Mesenchymal stem cell (in vitro differentiated cells and primary cell): ENCODE measurements at regions not wholly inside any gene's neighbourhood (a gene's known extent, or its start where the extent isn't known, plus 50 kb on each side); places are given as distances from the start of the nearest gene placed in this dataset.
A peak's percentile ranks its signal among the peaks of the same experiment; 100 is the strongest.

ENCODE experiments used
- DNase-seq: peaks from one replicate; pipeline ENCODE4 v3.0.0-alpha.2; 2013
- H2AFZ ChIP-seq: one replicate; pipeline ENCODE4 v1.6.1; 2013; ENCODE audit warnings: low read depth, mild to moderate bottlenecking, control low read depth, inconsistent platforms, low read length, moderate library complexity
- H2AK5ac ChIP-seq: 2 replicates; pipeline ENCODE4 v1.6.1; 2013; ENCODE audit warnings: low read length, moderate library complexity, mild to moderate bottlenecking, inconsistent platforms; ENCODE audit not compliant: severe bottlenecking
- H2BK120ac ChIP-seq: one replicate; pipeline ENCODE4 v1.6.1; 2013; ENCODE audit warnings: low read depth, mild to moderate bottlenecking, inconsistent platforms, low read length, moderate library complexity
- H2BK12ac ChIP-seq, 2 experiments: one replicate each; pipeline ENCODE4 v1.6.1; 2013; ENCODE audit warnings: inconsistent platforms in 2 of 2, low read length in 2 of 2, mild to moderate bottlenecking in 2 of 2, moderate library complexity in 2 of 2, control low read depth in 1 of 2
- H2BK15ac ChIP-seq: one replicate; pipeline ENCODE4 v1.6.1; 2013; ENCODE audit warnings: mild to moderate bottlenecking, low read depth, inconsistent platforms; ENCODE audit not compliant: poor library complexity, severe bottlenecking
- H2BK5ac ChIP-seq: 2 replicates; pipeline ENCODE4 v1.6.1; 2013; ENCODE audit warnings: low read depth, mild to moderate bottlenecking, low read length, control low read depth, inconsistent platforms; ENCODE audit not compliant: poor library complexity, severe bottlenecking
- H3K14ac ChIP-seq, 2 experiments: one replicate each; pipeline ENCODE4 v1.6.1; 2013; ENCODE audit warnings: inconsistent platforms in 2 of 2, low read length in 2 of 2, control low read depth in 1 of 2, mild to moderate bottlenecking in 1 of 2, moderate library complexity in 1 of 2
- H3K18ac ChIP-seq, 2 experiments: one replicate each; pipeline ENCODE4 v1.6.1; 2013; ENCODE audit warnings: inconsistent platforms in 2 of 2, low read length in 2 of 2, control low read depth in 1 of 2, low read depth in 1 of 2, mild to moderate bottlenecking in 1 of 2
- H3K23ac ChIP-seq, 2 experiments: one replicate each; pipeline ENCODE4 v1.6.1; 2013; ENCODE audit warnings: inconsistent platforms in 2 of 2, low read length in 2 of 2, mild to moderate bottlenecking in 2 of 2, moderate library complexity in 2 of 2, control low read depth in 1 of 2
- H3K27ac ChIP-seq: 2 replicates; pipeline ENCODE4 v1.5.1; 2013; ENCODE audit warnings: mild to moderate bottlenecking, moderate library complexity, low read length, control low read depth, inconsistent platforms; ENCODE audit not compliant: poor library complexity, severe bottlenecking
- H3K27me3 ChIP-seq, 2 experiments: 2 replicates each; pipeline versions ENCODE4 v1.6.1 to v1.7.0; 2013; ENCODE audit warnings: low read length in 2 of 2, mild to moderate bottlenecking in 2 of 2, moderate library complexity in 2 of 2, control low read depth in 1 of 2, inconsistent platforms in 1 of 2; ENCODE audit not compliant: control insufficient read depth in 1 of 2, insufficient read depth in 1 of 2
- H3K36me3 ChIP-seq, 2 experiments: 2 replicates each; pipeline versions ENCODE4 v1.6.1 to v1.7.0; 2013; ENCODE audit warnings: low read length in 2 of 2, control low read depth in 1 of 2, inconsistent platforms in 1 of 2, low read depth in 1 of 2, mild to moderate bottlenecking in 1 of 2; ENCODE audit not compliant: insufficient read depth in 2 of 2, control insufficient read depth in 1 of 2
- H3K4ac ChIP-seq, 2 experiments: one replicate each; pipeline ENCODE4 v1.6.1; 2013; ENCODE audit warnings: inconsistent platforms in 2 of 2, low read length in 2 of 2, mild to moderate bottlenecking in 2 of 2, moderate library complexity in 2 of 2, control low read depth in 1 of 2, low read depth in 1 of 2
- H3K4me1 ChIP-seq: 2 replicates; pipeline ENCODE4 v1.6.1; 2013; ENCODE audit warnings: low read depth, low read length, control low read depth; ENCODE audit not compliant: control insufficient read depth, insufficient read depth
- H3K4me2 ChIP-seq: 2 replicates; pipeline ENCODE4 v1.6.1; 2013; ENCODE audit warnings: low read length, mild to moderate bottlenecking, inconsistent platforms; ENCODE audit not compliant: poor library complexity, severe bottlenecking
- H3K4me3 ChIP-seq, 2 experiments: 2 replicates each; pipeline versions ENCODE4 v1.5.1 to v1.7.0; 2013; ENCODE audit warnings: low read length in 2 of 2, mild to moderate bottlenecking in 2 of 2, control low read depth in 1 of 2, low read depth in 1 of 2; ENCODE audit not compliant: insufficient read depth in 1 of 2
- H3K79me1 ChIP-seq: replicated peaks from 2 replicates; pipeline ENCODE4 v1.6.1; 2013; ENCODE audit warnings: mild to moderate bottlenecking, control low read depth, low read length, inconsistent platforms; ENCODE audit not compliant: poor library complexity, severe bottlenecking
- H3K9ac ChIP-seq: 2 replicates; pipeline ENCODE4 v1.7.0; 2013; ENCODE audit warnings: mild to moderate bottlenecking, low read length, moderate library complexity
- H3K9me3 ChIP-seq: 2 replicates; pipeline ENCODE4 v1.7.0; 2013; ENCODE audit warnings: mild to moderate bottlenecking, low read length; ENCODE audit not compliant: control insufficient read depth
- H4K8ac ChIP-seq: one replicate; pipeline ENCODE4 v1.6.1; 2013; ENCODE audit warnings: inconsistent platforms, mild to moderate bottlenecking, low read length, moderate library complexity
- H4K91ac ChIP-seq: one replicate; pipeline ENCODE4 v1.6.1; 2013; ENCODE audit warnings: mild to moderate bottlenecking, low read length, inconsistent platforms
- WGBS: methylation state at CpG from one replicate; pipeline ENCODE4 v1.1.7; 2013; ENCODE audit warnings: mixed read lengths; 5-methylcytosine and 5-hydroxymethylcytosine counted together

DNA sequence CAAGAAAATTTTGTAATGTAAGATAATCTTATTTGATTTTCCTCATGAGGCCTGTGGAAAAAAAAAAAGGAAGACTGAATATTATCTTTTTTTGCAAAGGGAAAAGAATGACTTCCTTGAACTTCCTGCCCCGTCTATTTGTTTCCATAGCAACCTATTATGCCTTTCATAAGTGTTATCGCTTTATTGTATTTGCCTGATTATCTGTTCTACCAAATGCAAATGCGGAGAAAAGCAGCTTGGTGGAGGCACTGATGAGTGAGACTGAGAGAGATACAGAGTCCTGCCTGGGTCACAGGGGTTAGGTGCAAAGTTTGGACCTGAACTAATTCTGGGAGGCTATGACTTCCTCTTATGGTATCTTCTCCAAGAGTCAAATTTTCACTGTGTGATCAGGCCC is 334.0 kb upstream of the KCNMB2 start:
- H3K4me3 ChIP-seq: no peak overlapping the region
- no peak overlapping the region for H2AFZ ChIP-seq
- no peak overlapping the region for H2AK5ac ChIP-seq
- no peak overlapping the region for H3K9ac ChIP-seq
- H3K4ac ChIP-seq: no peak overlapping the region
- H2BK5ac ChIP-seq: no peak overlapping the region
- no peak overlapping the region for H3K27ac ChIP-seq
- no peak overlapping the region for H3K14ac ChIP-seq
- H3K23ac ChIP-seq: no peak overlapping the region
- no peak overlapping the region for H4K91ac ChIP-seq
- no peaks in the 10 kb centered on the region for H3K27me3 ChIP-seq
- H3K4me1 ChIP-seq: no peaks in the 10 kb centered on the region
- no peak overlapping the region for H2BK12ac ChIP-seq
- WGBS: 70% methylated on average over 3 of the region's 3 CpGs
- H3K36me3 ChIP-seq: no peaks in the 10 kb centered on the region
- no peak overlapping the region for H3K18ac ChIP-seq
- no peak overlapping the region for H3K4me2 ChIP-seq
- no peak overlapping the region for H2BK15ac ChIP-seq
- DNase-seq: no peak
- H3K79me1 ChIP-seq: no peaks in the 10 kb centered on the region
- H2BK120ac ChIP-seq: no peak overlapping the region
- H4K8ac ChIP-seq: no peak overlapping the region
- no peaks in the 10 kb centered on the region for H3K9me3 ChIP-seq

DNA sequence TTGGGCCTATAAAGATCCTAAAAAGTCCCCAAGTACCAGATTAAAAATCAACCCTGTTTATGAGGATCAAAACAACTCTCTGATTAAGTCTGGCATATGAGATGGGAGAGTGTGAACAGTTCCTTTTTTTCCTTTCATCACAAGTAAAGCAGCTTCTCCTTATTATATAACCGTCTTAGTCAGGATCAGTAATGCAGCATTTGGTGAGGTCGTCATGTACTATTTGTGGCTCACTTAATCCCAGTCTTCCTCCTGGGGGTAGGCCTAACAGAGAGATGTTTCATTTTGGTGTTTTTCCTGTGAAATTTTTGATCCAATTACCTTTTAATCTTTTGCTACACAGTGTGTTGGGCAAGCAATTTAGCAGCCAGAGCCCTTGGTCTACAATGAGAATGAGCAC is 333.1 kb upstream of the KCNMB2 start:
- no peak overlapping the region for H2AK5ac ChIP-seq
- no peak overlapping the region for H3K4me2 ChIP-seq
- no peaks in the 10 kb centered on the region for H3K79me1 ChIP-seq
- H2BK15ac ChIP-seq: no peak overlapping the region
- H3K18ac ChIP-seq: no peak overlapping the region
- DNase-seq: peak; percentile 42
- H4K91ac ChIP-seq: no peak overlapping the region
- no peaks in the 10 kb centered on the region for H3K4me1 ChIP-seq
- H3K36me3 ChIP-seq: no peaks in the 10 kb centered on the region
- H3K27me3 ChIP-seq: no peaks in the 10 kb centered on the region
- no peak overlapping the region for H4K8ac ChIP-seq
- H3K9ac ChIP-seq: peak overlapping the region; percentile 61
- H2BK120ac ChIP-seq: no peak overlapping the region
- no peak overlapping the region for H3K4ac ChIP-seq
- no peak overlapping the region for H3K4me3 ChIP-seq
- no peak overlapping the region for H3K14ac ChIP-seq
- no peaks in the 10 kb centered on the region for H3K9me3 ChIP-seq
- no peak overlapping the region for H3K27ac ChIP-seq
- H2AFZ ChIP-seq: no peak overlapping the region
- no peak overlapping the region for H3K23ac ChIP-seq
- no peak overlapping the region for H2BK5ac ChIP-seq
- WGBS: 70% methylated on average over 1 of the region's 2 CpGs
- H2BK12ac ChIP-seq: no peak overlapping the region

DNA sequence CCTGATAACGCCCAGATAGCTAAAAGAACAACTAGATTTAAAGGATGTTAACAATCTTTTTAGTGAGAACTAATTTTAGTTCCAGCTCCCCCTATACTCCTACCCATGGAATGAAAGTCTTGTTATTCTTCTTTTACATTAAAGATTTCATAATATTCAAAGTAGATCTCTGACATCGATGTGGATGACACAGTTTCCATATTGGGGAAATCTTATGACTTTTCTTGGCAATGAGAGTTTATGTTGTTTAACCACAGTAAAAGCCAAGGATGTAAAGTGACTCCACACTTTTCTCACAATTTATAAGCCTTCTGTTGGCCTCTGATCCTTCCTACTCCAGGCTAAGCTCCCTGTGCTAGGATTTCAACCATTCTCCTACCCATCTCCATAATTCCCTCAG is 332.6 kb upstream of the KCNMB2 start:
- Histone ChIP-seq H2BK15ac (no peak overlapping the region), H3K4me1 (no peaks in the 10 kb centered on the region), H3K27ac (no peak overlapping the region), H2AK5ac (no peak overlapping the region), H2AFZ (no peak overlapping the region), H3K4me2 (no peak overlapping the region), H3K4me3 (no peak overlapping the region), H2BK12ac (no peak overlapping the region), H3K14ac (no peak overlapping the region), H3K36me3 (no peaks in the 10 kb centered on the region), H2BK5ac (no peak overlapping the region), H3K23ac (no peak overlapping the region), H3K18ac (no peak overlapping the region), H4K91ac (no peak overlapping the region), H3K9ac (peak overlapping the region; percentile 61), H4K8ac (no peak overlapping the region), H3K27me3 (no peaks in the 10 kb centered on the region), H3K79me1 (no peaks in the 10 kb centered on the region), H2BK120ac (no peak overlapping the region), H3K4ac (no peak overlapping the region), H3K9me3 (no peaks in the 10 kb centered on the region)
- no CpG with 5 or more reads among the region's 2 CpGs for WGBS
- peak; percentile 26 for DNase-seq

DNA sequence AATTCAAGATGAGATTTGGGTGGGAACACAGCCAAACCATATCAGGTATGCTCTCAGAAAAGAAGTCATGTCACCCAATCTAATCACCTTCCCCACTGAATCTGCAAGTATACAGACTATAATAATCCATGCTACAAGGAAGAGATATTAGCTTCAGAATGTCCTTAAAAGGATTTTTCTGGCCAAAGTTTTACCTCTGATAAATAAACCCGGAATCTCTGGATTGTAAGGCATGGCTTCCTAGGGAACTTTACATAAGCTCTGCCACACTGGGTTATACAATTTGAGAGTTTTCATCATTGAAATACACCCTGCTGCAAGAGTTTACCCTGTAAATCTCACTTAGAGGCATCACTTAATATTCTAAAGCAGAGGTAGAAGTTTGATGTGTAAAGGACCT is 330.5 kb upstream of the KCNMB2 start:
- H3K4me1 ChIP-seq: no peaks in the 10 kb centered on the region
- H3K27ac ChIP-seq: peak overlapping the region; percentile 43
- no peak overlapping the region for H2BK12ac ChIP-seq
- H3K27me3 ChIP-seq: no peaks in the 10 kb centered on the region
- H3K9ac ChIP-seq: no peak overlapping the region
- H3K4me2 ChIP-seq: no peak overlapping the region
- H2BK5ac ChIP-seq: no peak overlapping the region
- no peak overlapping the region for H3K23ac ChIP-seq
- H3K79me1 ChIP-seq: no peaks in the 10 kb centered on the region
- H2AK5ac ChIP-seq: no peak overlapping the region
- no peak overlapping the region for H2BK15ac ChIP-seq
- no peak overlapping the region for H2AFZ ChIP-seq
- no peak overlapping the region for H4K8ac ChIP-seq
- no peak overlapping the region for H3K14ac ChIP-seq
- no peaks in the 10 kb centered on the region for H3K9me3 ChIP-seq
- no peak overlapping the region for H3K4ac ChIP-seq
- H3K4me3 ChIP-seq: no peak overlapping the region
- no peaks in the 10 kb centered on the region for H3K36me3 ChIP-seq
- H4K91ac ChIP-seq: no peak overlapping the region
- H3K18ac ChIP-seq: no peak overlapping the region
- H2BK120ac ChIP-seq: no peak overlapping the region
- no peak for DNase-seq
- 64% methylated on average over 1 of the region's 1 CpG for WGBS
